HuH-7.5 (cell line): ENCODE measurements at regions not wholly inside any gene's neighbourhood (a gene's known extent, or its start where the extent isn't known, plus 50 kb on each side); places are given as distances from the start of the nearest gene placed in this dataset.

Experiments
- DNase-seq: peaks from one replicate; pipeline ENCODE4 v3.0.0; 2011; ENCODE audit warnings: low spot score

DNA sequence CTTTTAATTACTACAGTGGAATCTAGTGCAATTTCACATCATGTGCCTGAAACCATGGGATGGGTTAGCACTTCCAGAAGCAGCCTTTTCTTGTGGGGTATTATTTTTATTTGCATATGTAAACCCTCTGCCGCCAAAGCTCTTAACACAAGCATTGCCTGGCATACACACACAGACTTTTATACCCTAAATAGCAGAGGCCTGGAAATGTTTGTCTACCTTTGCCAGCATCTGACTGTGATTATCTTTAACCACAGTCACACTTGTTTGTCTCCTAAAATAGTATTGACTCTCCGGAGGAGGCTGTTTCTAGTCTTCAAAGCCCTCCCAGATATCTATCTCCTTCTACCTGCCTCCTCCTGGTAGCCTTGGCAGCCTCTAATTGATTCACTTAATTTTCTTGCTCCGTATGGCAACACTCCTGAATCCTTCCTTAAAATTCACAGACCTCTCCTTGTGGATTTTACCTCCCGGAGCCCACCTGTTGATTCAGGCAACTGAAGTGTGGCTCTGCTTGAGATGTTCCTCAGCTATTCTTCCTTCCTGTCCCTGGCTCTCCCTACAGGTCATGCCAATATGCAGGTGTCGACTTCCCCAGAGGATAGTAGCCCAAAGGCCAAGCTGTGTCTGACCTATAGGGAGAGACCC lies 127.1 kb upstream of the UMPS start:
- DNase-seq: no peak

- DNase-seq: no peak
Measured at GRCh38 chr3:124605781-124606579, 124.3 kb upstream of the UMPS start.

DNA sequence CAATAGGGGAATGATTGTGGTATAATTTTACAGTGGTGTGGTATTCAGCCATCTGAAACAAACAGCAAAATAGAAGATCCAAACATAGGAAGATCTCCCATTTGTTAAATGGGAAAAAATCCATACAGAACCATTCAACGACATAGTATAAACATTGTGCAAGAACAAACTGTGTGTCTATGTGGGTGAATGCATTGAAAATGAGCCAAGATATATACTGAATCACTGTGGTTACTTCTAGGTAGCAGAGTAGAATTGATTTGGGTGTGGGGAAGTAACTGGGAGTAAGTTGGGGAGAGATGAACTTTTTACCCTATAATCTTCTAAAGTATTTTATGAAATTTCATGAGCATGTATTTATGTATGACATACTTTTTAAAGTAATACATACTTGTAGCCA lies 123.1 kb upstream of the UMPS start:
- DNase-seq: no peak

- no peak for DNase-seq
Measured at GRCh38 chr3:124609402-124609801, 120.8 kb upstream of the UMPS start.

DNA sequence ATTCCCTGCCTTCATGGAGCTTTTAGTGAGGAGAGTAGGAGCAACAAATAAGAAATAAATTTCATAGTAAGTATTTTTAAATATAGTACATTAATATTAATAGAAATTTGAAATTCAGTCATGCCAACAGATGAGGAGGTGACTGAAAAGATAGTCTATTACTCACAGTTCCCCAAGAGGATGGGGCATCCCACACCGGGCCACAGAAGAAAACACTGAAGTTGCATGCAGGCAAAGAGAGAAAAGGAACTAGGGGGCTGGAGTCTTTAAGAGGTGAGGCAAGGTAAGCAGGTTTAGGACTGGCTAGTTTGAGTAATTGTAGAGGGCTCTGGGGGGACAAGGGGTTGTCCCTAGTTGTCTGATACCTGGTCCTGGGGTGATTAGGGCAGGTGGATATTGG lies 120.1 kb upstream of the UMPS start:
- DNase-seq: no peak

DNA sequence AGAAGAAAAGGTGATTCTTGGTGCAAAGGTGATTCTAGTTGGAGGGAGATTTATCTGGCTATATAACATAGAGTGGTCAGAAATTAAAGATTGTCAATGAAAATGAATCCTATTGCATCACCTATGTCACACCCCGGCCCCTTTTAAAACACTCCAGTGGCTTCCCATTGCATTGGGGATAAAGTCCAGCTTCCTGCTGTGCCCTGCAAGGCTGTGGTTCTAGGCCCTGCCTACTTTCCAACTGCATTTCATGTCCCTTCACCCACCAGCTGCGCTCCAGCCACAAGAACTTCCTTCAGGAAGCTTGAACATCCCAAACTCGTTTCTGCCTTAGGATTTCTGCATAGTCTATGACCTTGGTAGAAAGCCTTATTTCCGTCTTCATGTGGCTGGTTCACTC lies 118.7 kb upstream of the UMPS start:
- DNase-seq: no peak

DNA sequence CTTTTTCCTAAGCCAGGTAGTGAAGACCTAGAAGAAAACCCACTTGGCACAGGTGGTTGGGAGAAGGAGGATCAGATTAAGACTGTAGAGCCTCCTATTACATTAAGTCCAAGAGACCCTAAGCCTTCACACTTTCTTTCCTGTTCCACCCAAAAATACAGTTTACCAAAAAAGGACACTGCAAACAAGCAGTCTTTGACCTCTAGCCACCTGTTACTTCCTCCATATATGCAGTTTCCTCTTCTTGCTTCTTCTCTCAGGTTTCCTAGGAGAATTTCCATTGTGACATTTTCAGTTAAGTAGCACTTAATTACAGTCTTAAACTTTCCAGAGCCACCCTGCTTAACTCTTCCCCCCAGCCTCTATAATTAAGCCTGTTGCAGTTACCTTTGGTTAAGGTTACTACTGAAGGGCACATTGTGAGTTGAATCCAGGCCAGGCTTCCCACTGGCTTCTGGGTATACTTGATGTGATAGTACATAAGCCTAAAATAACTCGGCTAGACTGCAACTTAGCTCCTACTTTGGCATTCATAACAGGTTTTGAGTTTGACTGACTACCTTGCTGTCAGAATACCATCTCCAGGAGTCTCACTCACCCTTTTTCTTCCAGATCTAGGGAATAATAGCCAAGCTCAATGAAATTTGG lies 114.2 kb upstream of the UMPS start:
- DNase-seq: no peak

- no peak for DNase-seq
Measured at GRCh38 chr3:124617177-124617576, 113.1 kb upstream of the UMPS start.

- no peak for DNase-seq
Measured at GRCh38 chr3:124619887-124620599, 110.2 kb upstream of the UMPS start.

DNA sequence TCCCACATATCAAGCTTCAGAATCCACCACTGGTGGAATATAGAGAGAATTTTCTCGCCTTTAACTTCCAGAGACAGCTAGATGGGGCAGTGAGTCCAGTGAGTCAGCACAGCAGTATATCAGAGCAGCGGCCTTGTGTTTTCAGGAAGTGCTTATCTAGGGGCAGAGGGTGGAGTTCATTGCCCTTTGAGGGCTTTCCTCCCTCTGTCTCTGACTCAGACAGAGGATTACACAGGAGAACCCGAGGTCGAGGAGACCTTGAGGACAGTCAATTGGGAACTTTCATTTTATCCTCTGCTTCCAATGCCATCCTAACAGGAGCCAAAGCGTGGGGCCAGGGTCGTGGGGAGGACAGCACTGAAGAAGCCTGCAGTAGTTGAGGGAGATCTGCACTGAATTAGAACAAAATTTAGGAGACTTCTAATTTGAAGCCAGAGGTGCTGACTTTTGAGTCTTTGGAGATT lies 109.6 kb upstream of the UMPS start:
- peak; percentile 42 for DNase-seq

DNA sequence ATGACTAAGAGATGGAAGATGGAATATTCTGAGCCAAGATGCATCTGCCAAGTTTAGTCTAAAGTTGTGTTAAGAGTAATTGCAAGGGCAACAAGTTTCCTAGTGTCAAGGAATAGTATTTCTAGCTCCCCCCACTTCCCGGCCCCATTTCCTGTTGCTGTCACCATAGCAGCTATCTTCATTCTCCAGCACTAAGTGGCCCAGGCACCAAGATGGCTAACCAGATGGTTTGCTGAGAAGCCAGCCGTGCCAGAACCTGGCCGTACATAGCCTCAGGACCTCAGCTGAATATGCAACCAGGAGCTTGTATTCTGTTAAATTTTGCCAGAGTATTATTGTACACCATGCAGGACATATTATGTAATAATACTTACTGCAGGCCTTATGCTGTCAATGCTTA lies 108.8 kb upstream of the UMPS start:
- DNase-seq: no peak

DNA sequence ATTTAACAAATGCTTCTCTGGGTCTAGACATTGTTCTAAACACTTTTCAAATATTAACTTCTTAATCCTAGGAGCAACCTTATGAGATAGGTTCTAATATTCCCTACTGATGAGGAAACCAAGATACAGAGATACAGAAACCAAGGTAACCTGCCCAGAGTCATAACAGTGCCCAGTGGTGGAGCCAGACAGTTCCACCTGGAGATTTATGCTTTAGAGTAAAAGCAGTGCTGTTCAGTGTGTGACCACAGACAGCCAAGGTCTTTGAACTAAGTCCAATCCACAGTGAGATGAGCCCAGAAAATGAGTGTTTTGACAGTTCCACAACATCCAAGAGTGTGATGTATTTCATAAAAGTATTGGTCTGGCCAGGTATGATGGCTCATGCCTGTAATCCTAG lies 105.2 kb upstream of the UMPS start:
- no peak for DNase-seq

GRCh38 chr3:124627501-124627908 lies 102.7 kb upstream of the UMPS start:
- no peak for DNase-seq

- no peak for DNase-seq
Measured at GRCh38 chr3:124628863-124629262, 101.4 kb upstream of the UMPS start.

GRCh38 chr3:124629497-124629896 lies 100.8 kb upstream of the UMPS start:
- no peak for DNase-seq

DNA sequence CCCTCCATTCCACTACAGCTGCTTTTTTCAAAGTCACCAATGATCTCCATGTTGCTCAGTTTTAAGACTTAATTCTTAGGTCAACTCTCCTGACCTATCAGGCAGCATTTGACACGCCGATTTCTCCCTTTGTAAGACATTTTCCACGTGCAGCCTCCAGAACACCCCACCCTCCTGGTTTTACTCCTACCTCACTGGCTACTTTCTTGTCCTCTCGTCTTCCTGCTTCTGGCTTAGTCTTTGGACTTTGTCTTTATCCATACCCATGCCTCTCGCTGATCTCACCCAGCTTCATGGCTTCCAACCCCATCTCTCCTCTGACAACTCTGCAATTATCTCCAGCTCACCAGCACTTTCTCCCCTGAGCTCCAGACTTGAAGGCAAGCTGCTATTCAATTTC lies 99.3 kb upstream of the UMPS start:
- DNase-seq: no peak

GRCh38 chr3:124631727-124632126 lies 98.5 kb upstream of the UMPS start:
- no peak for DNase-seq

- no peak for DNase-seq
Measured at GRCh38 chr3:124632566-124633140, 97.6 kb upstream of the UMPS start.

- no peak for DNase-seq
Measured at GRCh38 chr3:124633524-124633923, 96.7 kb upstream of the UMPS start.

DNA sequence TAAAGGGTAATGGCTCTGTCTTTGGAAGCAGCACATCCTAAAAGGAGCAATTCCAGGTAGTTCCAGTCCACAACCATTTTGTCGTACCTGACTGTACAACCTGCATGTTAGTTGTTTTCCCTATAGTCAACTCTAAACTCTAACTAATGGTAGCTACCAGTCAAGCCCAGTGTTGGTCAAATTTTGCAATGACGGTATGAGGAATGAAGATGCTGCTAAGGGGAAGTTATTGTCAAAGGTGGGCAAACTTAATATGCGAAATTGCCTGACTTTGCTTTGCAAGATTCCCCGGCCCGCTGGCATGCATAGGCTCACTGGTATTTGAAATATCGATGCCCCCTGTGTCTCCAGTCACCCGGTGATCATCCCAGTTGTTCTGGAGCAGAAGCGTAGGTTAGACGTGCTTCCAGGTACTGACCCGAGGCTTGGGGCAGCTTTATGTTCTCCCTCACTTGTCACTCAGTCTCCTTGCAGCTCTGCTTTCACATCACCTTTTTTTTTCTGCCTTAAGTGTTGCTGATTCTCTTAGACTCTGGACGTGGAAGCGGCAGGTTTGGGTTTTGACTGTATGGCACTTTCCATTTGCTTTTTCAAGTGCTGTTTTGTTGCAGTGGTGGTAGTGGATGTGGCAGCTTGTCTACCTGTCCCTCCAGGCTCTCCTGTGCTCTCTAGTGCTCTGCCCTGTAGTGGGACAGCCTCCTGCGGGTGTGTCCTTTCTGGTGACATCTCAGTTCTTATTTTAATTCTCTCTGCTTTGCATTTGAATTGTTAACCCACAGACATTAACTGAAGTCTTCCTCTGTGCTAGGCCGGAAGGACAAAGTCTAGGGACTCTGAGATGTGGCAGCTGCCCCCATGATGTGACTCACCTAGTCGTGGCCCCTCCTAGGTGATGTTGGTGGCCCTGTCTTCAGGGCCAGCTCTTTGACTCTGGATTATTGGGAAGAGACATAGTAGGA lies 95.8 kb upstream of the UMPS start:
- DNase-seq: peak; percentile 44

DNA sequence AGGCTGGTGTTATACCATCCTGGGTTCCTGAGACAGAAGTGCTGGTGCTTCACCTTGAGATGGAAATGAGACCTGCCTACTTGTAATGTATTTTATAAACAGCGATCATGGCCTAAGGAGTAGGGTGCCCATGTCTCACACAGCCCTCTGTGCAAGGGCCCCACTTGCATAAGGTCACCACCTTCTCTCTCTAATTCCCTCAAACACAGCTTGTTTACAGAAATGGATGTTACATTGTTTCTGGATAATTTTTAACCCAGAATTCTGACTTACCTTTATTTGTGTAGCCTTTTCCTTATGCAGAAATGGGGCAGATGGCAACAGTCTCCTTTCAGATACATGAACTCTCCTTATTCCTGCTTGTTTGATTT lies 95.1 kb upstream of the UMPS start:
- peak; percentile 40 for DNase-seq
